CD4-positive, alpha-beta memory T cell (primary cell): ENCODE measurements at regions not wholly inside any gene's neighbourhood (a gene's known extent, or its start where the extent isn't known, plus 50 kb on each side); places are given as distances from the start of the nearest gene placed in this dataset.

Source experiments
- CTCF ChIA-PET: fragments of 350-600 bp; sonication (Branson Sonifier 250); formaldehyde crosslinking; loops from one replicate; lab custom pipeline; 2021; ENCODE audit warnings: inconsistent platforms; ENCODE audit not compliant: partially characterized antibody; lab: Charles Lee
- POLR2A ChIA-PET: fragments of 350-600 bp; sonication (Branson Sonifier 250); formaldehyde crosslinking; loops from one replicate; lab custom pipeline; 2021; ENCODE audit not compliant: partially characterized antibody; lab: Charles Lee
- DNase-seq, 5 donors: peaks; one replicate each; pipeline versions ENCODE4 v3.0.0 to v3.0.0-alpha.2; 2020 to 2022; ENCODE audit warnings: mixed read lengths in 1 of 5
- H3K27ac ChIP-seq: one replicate; pipeline ENCODE4 v1.7.0; 2013; ENCODE audit warnings: low read depth, low read length
- H3K27me3 ChIP-seq: 2 replicates; pipeline ENCODE4 v1.7.0; 2013; ENCODE audit warnings: mild to moderate bottlenecking, low read length, moderate library complexity; ENCODE audit not compliant: insufficient read depth
- H3K36me3 ChIP-seq: 2 replicates; pipeline ENCODE4 v1.7.0; 2013; ENCODE audit warnings: mild to moderate bottlenecking, low read length, moderate library complexity; ENCODE audit not compliant: insufficient read depth
- H3K4me1 ChIP-seq: 2 replicates; pipeline ENCODE4 v1.7.0; 2013; ENCODE audit warnings: mild to moderate bottlenecking, low read length, moderate library complexity; ENCODE audit not compliant: insufficient read depth
- H3K4me3 ChIP-seq, 2 donors: one replicate each; pipeline ENCODE4 v1.7.0; 2013; ENCODE audit warnings: low read length in 2 of 2, mild to moderate bottlenecking in 1 of 2
- H3K9me3 ChIP-seq, 2 donors: one replicate each; pipeline ENCODE4 v1.7.0; 2013; ENCODE audit warnings: low read length in 2 of 2, control low read depth in 1 of 2; ENCODE audit not compliant: control insufficient read depth in 1 of 2
- H3K27ac Mint-ChIP-seq, 7 donors: one replicate each; pipeline ENCODE4 v1.8.0; 2020 to 2021; ENCODE audit warnings: mixed read lengths in 7 of 7, mild to moderate bottlenecking in 6 of 7, inconsistent platforms in 3 of 7, moderate library complexity in 3 of 7
- H3K27me3 Mint-ChIP-seq, 2 donors: one replicate each; pipeline ENCODE4 v1.8.0; 2020 to 2021; ENCODE audit warnings: mixed read lengths in 2 of 2
- H3K36me3 Mint-ChIP-seq, 2 donors: one replicate each; pipeline ENCODE4 v1.8.0; 2020 to 2021; ENCODE audit warnings: mixed read lengths in 2 of 2, inconsistent platforms in 1 of 2, mild to moderate bottlenecking in 1 of 2
- H3K4me1 Mint-ChIP-seq, 4 donors: one replicate each; pipeline ENCODE4 v1.8.0; 2020 to 2021; ENCODE audit warnings: mixed read lengths in 4 of 4, mild to moderate bottlenecking in 1 of 4
- H3K4me3 Mint-ChIP-seq, 8 donors: one replicate each; pipeline ENCODE4 v1.8.0; 2020 to 2021; ENCODE audit warnings: mixed read lengths in 8 of 8, mild to moderate bottlenecking in 7 of 8, moderate library complexity in 6 of 8, inconsistent platforms in 3 of 8
- H3K9me3 Mint-ChIP-seq, 8 donors: one replicate each; pipeline ENCODE4 v1.8.0; 2020 to 2021; ENCODE audit warnings: mixed read lengths in 8 of 8, mild to moderate bottlenecking in 5 of 8, inconsistent platforms in 3 of 8, moderate library complexity in 1 of 8
- intact Hi-C: fragments of 100-400 bp; cut with micrococcal nuclease; formaldehyde crosslinking; loops from one replicate; pipeline ENCODE4 v1.15.1; 2023

DNA sequence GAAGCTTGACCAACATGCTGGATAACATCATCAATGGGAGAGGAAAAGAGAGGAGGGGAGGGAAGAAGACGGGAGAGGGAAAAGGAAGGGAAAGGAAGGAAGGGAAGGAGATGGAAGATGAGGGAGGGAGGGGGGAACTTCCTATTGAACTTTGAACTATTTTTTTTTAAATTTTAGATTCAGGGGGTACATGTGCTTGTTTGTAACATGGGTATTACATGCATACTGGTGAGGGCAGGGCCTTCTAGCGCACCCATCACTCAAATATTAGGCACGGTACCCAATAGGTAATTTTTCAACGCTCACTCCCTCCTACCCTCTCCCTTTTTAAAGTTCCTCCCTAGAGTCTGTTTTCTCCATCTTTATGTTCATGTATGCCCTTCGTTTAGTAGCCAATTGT lies 383.2 kb upstream of the XYLT1 start:
- H3K4me3 ChIP-seq, result no peak overlapping the region
- Mint-ChIP-seq H3K27me3 (peaks cover 0 to 4% of the 10 kb centered on the region in 2 donors), H3K27ac (no peak overlapping the region), H3K36me3 (no peaks in the 10 kb centered on the region), H3K9me3 (peaks cover 0 to 9% (median 2%) of the 10 kb centered on the region in 8 donors), H3K4me1 (no peaks in the 10 kb centered on the region), H3K4me3 (no peak overlapping the region)
- H3K4me1 ChIP-seq, result no peaks in the 10 kb centered on the region
- POLR2A ChIA-PET, result no interaction called here
- no peaks in the 10 kb centered on the region for H3K27me3 ChIP-seq
- intact Hi-C loops, result no loop called here
- CTCF ChIA-PET, result no interaction called here
- no peak for DNase-seq
- H3K9me3 ChIP-seq, result no peaks in the 10 kb centered on the region
- no peak overlapping the region for H3K27ac ChIP-seq
- no peaks in the 10 kb centered on the region for H3K36me3 ChIP-seq

DNA sequence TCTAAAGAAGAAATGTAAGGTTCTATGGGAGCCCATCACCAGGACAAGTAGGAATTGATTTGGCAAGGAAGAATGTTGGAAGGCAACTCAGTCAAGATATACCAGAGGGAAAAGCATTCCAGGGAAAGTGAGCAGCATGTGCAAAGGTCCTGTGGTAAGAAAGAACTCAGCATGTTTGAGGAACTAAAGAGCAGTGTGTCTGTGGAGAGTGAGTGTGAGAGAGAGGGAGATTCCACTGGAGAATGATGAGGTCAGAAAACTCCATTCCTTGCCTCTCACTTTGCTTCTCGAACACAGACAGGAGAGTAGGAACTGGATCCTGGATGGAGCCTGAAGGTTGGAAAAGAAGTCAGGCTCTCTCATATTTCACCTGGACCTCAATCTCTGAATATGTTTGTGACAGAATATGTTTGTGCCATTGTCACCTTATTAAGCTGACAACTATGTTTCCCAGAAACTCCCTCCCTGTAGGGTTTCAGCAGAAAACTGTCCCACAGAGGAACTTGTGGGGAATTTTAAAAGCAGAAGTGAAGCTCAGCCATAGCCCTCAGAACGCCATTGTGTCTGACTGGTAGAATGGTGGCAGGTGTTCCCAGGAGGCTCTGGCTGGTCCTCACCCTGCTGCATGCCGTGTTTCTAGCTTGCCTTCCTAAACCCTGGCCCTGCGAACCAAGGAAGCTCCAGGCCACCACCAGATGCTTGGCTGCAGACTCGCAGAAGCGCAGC lies 382.4 kb upstream of the XYLT1 start:
- Histone ChIP-seq H3K4me1 (no peaks in the 10 kb centered on the region), H3K36me3 (no peaks in the 10 kb centered on the region), H3K27ac (no peak overlapping the region), H3K9me3 (no peaks in the 10 kb centered on the region), H3K27me3 (no peaks in the 10 kb centered on the region), H3K4me3 (no peak overlapping the region)
- CTCF ChIA-PET, result no interaction called here
- POLR2A ChIA-PET, result no interaction called here
- no peaks in the 10 kb centered on the region for H3K36me3 Mint-ChIP-seq
- H3K9me3 Mint-ChIP-seq, result peaks cover 0 to 9% (median 2%) of the 10 kb centered on the region in 8 donors
- H3K4me1 Mint-ChIP-seq, result no peaks in the 10 kb centered on the region
- H3K27ac Mint-ChIP-seq, result no peak overlapping the region
- DNase-seq, result no peak
- no peak overlapping the region for H3K4me3 Mint-ChIP-seq
- H3K27me3 Mint-ChIP-seq, result peaks cover 2 to 4% of the 10 kb centered on the region in 2 donors
- intact Hi-C loops, result no loop called here

DNA sequence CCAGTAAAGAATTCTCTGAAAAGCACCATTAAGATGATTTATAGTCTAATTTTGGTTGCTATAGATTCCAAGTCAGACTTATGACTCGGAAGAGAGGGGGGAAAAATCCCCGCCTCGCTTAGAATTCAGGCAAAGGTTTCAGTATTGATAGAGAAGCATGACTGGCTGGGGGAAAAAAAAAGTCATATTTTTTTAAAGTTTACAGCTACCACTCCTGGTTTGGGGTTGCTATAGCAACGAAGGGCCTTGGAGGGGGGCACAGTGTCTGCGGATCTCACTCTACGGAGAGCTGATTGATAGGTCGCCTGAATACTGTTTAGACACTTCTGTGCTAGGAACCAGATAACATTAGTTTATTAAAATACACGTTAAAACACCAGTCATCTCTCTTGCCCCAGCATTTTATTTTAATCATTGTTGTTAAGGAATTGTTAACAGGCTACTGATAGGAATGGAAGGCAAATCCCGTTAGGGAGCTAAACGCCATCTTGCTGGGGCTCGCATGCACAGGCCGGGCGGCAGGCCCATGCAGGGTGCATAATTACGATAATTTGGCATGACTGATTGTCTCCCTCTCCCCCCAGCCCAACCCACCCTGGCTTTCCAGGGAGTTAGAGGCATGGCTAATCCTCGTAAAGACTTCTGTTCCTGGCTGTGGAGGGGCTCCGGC lies 380.0 kb upstream of the XYLT1 start:
- POLR2A ChIA-PET, result no interaction called here
- Histone ChIP-seq H3K36me3 (no peaks in the 10 kb centered on the region), H3K27me3 (no peaks in the 10 kb centered on the region), H3K4me3 (no peak overlapping the region), H3K27ac (no peak overlapping the region), H3K4me1 (no peaks in the 10 kb centered on the region), H3K9me3 (no peaks in the 10 kb centered on the region)
- no peak overlapping the region for H3K4me3 Mint-ChIP-seq
- peaks cover 2 to 4% of the 10 kb centered on the region in 2 donors for H3K27me3 Mint-ChIP-seq
- no peak overlapping the region for H3K27ac Mint-ChIP-seq
- no peaks in the 10 kb centered on the region for H3K4me1 Mint-ChIP-seq
- H3K36me3 Mint-ChIP-seq, result no peaks in the 10 kb centered on the region
- intact Hi-C loops, result no loop called here
- no peak for DNase-seq
- CTCF ChIA-PET, result no interaction called here
- H3K9me3 Mint-ChIP-seq, result peaks cover 0 to 4% (median 2%) of the 10 kb centered on the region in 8 donors

DNA sequence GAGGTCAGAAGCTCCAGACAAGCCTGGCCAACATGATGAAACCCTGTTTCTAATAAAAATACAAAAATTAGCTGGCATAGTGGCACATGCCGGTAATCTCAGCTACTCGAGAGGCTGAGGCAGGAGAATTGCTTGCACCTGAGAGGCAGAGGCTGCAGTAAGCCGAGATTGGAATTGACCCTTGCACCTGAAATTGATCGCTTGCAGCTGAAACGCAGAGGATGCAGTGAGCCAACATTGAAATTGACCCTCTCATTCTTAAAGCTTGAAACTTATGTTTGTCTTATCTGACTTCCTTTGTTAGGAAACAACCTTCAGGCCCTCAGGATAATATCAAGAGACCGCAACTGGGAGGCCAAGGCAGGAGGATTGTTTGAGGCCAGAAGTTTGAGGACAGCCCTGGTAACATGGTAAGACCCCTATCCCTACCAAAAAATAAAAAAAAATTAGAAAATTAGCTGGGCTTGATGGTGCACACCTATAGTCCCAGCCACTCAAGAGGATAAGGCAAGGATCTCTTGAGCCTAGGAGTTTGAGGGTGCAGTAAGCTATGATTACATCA lies 376.6 kb upstream of the XYLT1 start:
- intact Hi-C loops, result no loop called here

DNA sequence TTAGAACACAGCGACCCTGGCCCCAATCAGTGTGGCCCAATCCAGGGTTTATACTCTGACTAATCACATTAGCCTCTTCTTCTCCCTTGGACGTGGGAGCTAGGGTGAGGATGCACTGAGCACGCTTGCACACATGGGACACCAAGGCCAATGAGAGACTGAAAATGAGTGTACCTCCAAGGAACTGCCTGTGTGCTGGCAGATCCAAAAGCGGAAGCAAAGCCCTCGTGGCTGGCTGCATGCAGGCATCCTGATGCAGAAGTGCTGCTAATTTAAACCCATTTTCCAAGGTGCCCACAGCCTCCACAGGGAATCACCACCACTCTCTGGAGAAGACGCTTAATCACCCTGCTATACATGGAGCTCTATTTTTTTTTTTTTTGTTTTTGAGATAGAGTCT lies 375.3 kb upstream of the XYLT1 start:
- Histone ChIP-seq H3K4me1 (no peaks in the 10 kb centered on the region), H3K4me3 (no peak overlapping the region), H3K27ac (no peak overlapping the region), H3K36me3 (no peaks in the 10 kb centered on the region), H3K9me3 (no peaks in the 10 kb centered on the region), H3K27me3 (no peaks in the 10 kb centered on the region)
- Mint-ChIP-seq H3K27me3 (peaks cover 2 to 3% of the 10 kb centered on the region in 2 donors), H3K9me3 (peaks cover 0 to 3% (median 0%) of the 10 kb centered on the region in 8 donors), H3K36me3 (no peaks in the 10 kb centered on the region), H3K4me3 (no peak overlapping the region), H3K4me1 (no peaks in the 10 kb centered on the region), H3K27ac (no peak overlapping the region)
- no peak for DNase-seq
- intact Hi-C loops, result no loop called here
- POLR2A ChIA-PET, result no interaction called here
- CTCF ChIA-PET, result no interaction called here

More for the DNA sequence above, 376.6 kb upstream of the XYLT1 start:
- Histone ChIP-seq H3K27me3 (no peaks in the 10 kb centered on the region), H3K9me3 (no peaks in the 10 kb centered on the region), H3K27ac (no peak overlapping the region), H3K4me3 (no peak overlapping the region), H3K36me3 (no peaks in the 10 kb centered on the region), H3K4me1 (no peaks in the 10 kb centered on the region)
- no peak for DNase-seq
- no peaks in the 10 kb centered on the region for H3K4me1 Mint-ChIP-seq
- peaks cover 0 to 3% (median 0%) of the 10 kb centered on the region in 8 donors for H3K9me3 Mint-ChIP-seq
- CTCF ChIA-PET, result no interaction called here
- POLR2A ChIA-PET, result no interaction called here
- peaks cover 2 to 4% of the 10 kb centered on the region in 2 donors for H3K27me3 Mint-ChIP-seq
- no peak overlapping the region for H3K4me3 Mint-ChIP-seq
- H3K36me3 Mint-ChIP-seq, result no peaks in the 10 kb centered on the region
- no peak overlapping the region for H3K27ac Mint-ChIP-seq

DNA sequence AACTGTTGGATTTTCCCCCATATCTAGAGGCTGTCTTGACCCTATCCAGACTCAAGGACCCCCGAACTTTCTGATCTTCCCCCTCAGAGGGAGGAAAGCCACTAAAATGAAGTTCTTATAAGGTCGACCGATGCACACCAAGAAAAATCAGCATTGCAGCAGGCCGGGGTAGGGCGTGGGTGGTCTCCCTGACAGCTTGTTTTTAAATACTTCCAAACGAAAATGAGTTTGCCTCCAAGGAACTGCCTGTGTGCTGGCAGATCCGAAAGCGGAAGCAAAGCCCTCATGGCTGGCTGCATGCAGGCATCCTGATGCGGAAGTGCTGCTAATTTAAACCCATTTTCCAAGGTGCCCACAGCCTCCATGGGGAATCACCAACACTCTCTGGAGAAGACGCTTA lies 374.3 kb upstream of the XYLT1 start:
- Mint-ChIP-seq H3K9me3 (peaks cover 0 to 3% (median 0%) of the 10 kb centered on the region in 8 donors), H3K27me3 (peaks cover 2 to 3% of the 10 kb centered on the region in 2 donors), H3K27ac (no peak overlapping the region), H3K4me3 (no peak overlapping the region), H3K4me1 (peaks cover 0 to 2% (median 0%) of the 10 kb centered on the region in 4 donors), H3K36me3 (no peaks in the 10 kb centered on the region)
- H3K9me3 ChIP-seq, result no peaks in the 10 kb centered on the region
- no peaks in the 10 kb centered on the region for H3K27me3 ChIP-seq
- H3K4me3 ChIP-seq, result no peak overlapping the region
- POLR2A ChIA-PET, result no interaction called here
- DNase-seq, result no peak
- H3K27ac ChIP-seq, result no peak overlapping the region
- H3K36me3 ChIP-seq, result no peaks in the 10 kb centered on the region
- CTCF ChIA-PET, result no interaction called here
- H3K4me1 ChIP-seq, result no peaks in the 10 kb centered on the region
- intact Hi-C loops, result no loop called here

DNA sequence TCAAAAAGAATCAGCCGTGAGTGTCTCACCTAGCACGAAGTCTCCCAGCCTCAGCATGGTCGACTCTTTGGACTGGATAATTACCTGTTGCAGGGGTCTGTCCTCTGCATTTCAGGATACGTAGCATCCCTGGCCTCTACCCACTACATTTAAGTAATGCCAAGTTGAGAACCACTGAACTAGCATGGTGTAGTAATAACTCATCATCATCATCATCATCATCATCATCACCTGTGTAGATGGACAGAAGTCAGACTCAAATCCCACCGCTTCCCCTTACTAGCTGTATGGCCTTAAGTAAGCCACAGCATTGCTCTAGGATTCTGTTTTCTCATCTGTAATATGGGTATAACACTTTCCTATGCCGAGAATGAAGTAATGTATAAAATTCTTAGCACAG lies 373.1 kb upstream of the XYLT1 start:
- CTCF ChIA-PET, result no interaction called here
- H3K27me3 Mint-ChIP-seq, result peaks cover 2 to 4% of the 10 kb centered on the region in 2 donors
- Histone ChIP-seq H3K27me3 (no peaks in the 10 kb centered on the region), H3K36me3 (no peaks in the 10 kb centered on the region), H3K9me3 (no peaks in the 10 kb centered on the region), H3K4me3 (no peak overlapping the region), H3K4me1 (no peaks in the 10 kb centered on the region), H3K27ac (no peak overlapping the region)
- no peaks in the 10 kb centered on the region for H3K36me3 Mint-ChIP-seq
- H3K9me3 Mint-ChIP-seq, result peaks cover 0 to 3% (median 0%) of the 10 kb centered on the region in 8 donors
- H3K4me3 Mint-ChIP-seq, result no peak overlapping the region
- peaks cover 0 to 2% (median 0%) of the 10 kb centered on the region in 4 donors for H3K4me1 Mint-ChIP-seq
- intact Hi-C loops, result no loop called here
- no peak overlapping the region for H3K27ac Mint-ChIP-seq
- POLR2A ChIA-PET, result no interaction called here
- DNase-seq, result no peak
